Right lobe of liver (tissue), 6 donors: ENCODE measurements at regions not wholly inside any gene's neighbourhood (a gene's known extent, or its start where the extent isn't known, plus 50 kb on each side); places are given as distances from the start of the nearest gene placed in this dataset.

ENCODE experiments used
- ATAC-seq, 4 donors: fragments of 200-7000 bp; cut with Tn5 transposase; one replicate each; pipeline ENCODE4 v1.9.1; 2020; ENCODE audit warnings: mild to moderate bottlenecking in 4 of 4, moderate library complexity in 4 of 4
- DNase-seq, 3 donors: peaks; one replicate each; pipeline ENCODE4 v3.0.0-alpha.2; 2020
- H3K27ac ChIP-seq, 3 donors: fragments of 200-600 bp; one replicate each; pipeline ENCODE4 v1.8.0; 2022
- H3K27me3 ChIP-seq, 2 donors: fragments of 200-600 bp; one replicate each; pipeline ENCODE4 v1.8.0; 2022
- H3K36me3 ChIP-seq, 4 donors: fragments of 200-600 bp; sonication (generic) in 1 of 4; one replicate each; pipeline versions ENCODE4 v1.5.1 to v1.8.0; 2017 to 2022; ENCODE audit warnings: control low read depth in 1 of 4
- H3K4me1 ChIP-seq, 4 donors: fragments of 200-600 bp; sonication (generic) in 1 of 4; one replicate each; pipeline versions ENCODE4 v1.5.1 to v1.8.0; 2017 to 2022; ENCODE audit warnings: control low read depth in 1 of 4
- H3K4me3 ChIP-seq, 3 donors: fragments of 200-600 bp; one replicate each; pipeline ENCODE4 v1.8.0; 2022
- H3K9me3 ChIP-seq, 4 donors: fragments of 200-600 bp; sonication (generic) in 1 of 4; one replicate each; pipeline versions ENCODE4 v1.5.1 to v1.8.0; 2017 to 2022; ENCODE audit warnings: control low read depth in 1 of 4
- POLR2A ChIP-seq: fragments of 450-650 bp; IDR thresholded peaks from one replicate; pipeline ENCODE4 v1.6.1; 2017; ENCODE audit warnings: antibody characterized with exemption, mild to moderate bottlenecking
- WGBS: methylation state at CpG from one replicate; pipeline ENCODE4 v1.1.6; 2018; ENCODE audit warnings: low coverage, low lambda C conversion rate; ENCODE audit not compliant: insufficient coverage; ENCODE audit errors: missing lambda C conversion rate; 5-methylcytosine and 5-hydroxymethylcytosine counted together
- intact Hi-C, 2 donors: fragments of 100-400 bp; cut with DNase I; formaldehyde crosslinking; loops; one replicate each; pipeline versions ENCODE4 v1.11.2 to v1.14.1; 2022
- TF ChIP-seq, protein P1 (sequence below), 4 donors: fragments of 200-600 bp in 3 of 4; fragments of 450-650 bp in 1 of 4; IDR thresholded peaks; one replicate each; pipeline versions ENCODE4 v1.5.1 to v1.8.0; 2016 to 2022; ENCODE audit warnings: antibody characterized with exemption in 4 of 4, mild to moderate bottlenecking in 2 of 4
- donor health status: DM: no; HTN: yes; CAD: no.
- donor health status: DM: no; HTN: no; CAD: no.
- donor health status: DM: no; HTN: no; CAD: no.
- donor health status: DM: no; HTN: yes; CAD: no.
- donor health status: DM: no; HTN: yes; CAD: no.

GRCh38 chr13:27853861-27854260, 61.6 kb downstream of the GSX1 start:
- no peaks in the 10 kb centered on the region for H3K9me3 ChIP-seq
- ATAC-seq (no peak), DNase-seq (no peak)
- no peak overlapping the region for H3K27ac ChIP-seq
- H3K4me3 ChIP-seq = no peak overlapping the region
- no peaks in the 10 kb centered on the region for H3K36me3 ChIP-seq
- TF ChIP-seq, protein P1, sequence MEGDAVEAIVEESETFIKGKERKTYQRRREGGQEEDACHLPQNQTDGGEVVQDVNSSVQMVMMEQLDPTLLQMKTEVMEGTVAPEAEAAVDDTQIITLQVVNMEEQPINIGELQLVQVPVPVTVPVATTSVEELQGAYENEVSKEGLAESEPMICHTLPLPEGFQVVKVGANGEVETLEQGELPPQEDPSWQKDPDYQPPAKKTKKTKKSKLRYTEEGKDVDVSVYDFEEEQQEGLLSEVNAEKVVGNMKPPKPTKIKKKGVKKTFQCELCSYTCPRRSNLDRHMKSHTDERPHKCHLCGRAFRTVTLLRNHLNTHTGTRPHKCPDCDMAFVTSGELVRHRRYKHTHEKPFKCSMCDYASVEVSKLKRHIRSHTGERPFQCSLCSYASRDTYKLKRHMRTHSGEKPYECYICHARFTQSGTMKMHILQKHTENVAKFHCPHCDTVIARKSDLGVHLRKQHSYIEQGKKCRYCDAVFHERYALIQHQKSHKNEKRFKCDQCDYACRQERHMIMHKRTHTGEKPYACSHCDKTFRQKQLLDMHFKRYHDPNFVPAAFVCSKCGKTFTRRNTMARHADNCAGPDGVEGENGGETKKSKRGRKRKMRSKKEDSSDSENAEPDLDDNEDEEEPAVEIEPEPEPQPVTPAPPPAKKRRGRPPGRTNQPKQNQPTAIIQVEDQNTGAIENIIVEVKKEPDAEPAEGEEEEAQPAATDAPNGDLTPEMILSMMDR (IDR thresholded peaks at IDR 0.05) = no peak
- no peak for TF ChIP-seq POLR2A
- intact Hi-C loops = no loop called here
- 54% methylated on average over 4 of the region's 7 CpGs for WGBS
- H3K27me3 ChIP-seq = no peaks in the 10 kb centered on the region
- H3K4me1 ChIP-seq = no peaks in the 10 kb centered on the region

- H3K4me3 ChIP-seq = no peak overlapping the region
- H3K4me1 ChIP-seq = no peaks in the 10 kb centered on the region
- no peaks in the 10 kb centered on the region for H3K9me3 ChIP-seq
- ATAC-seq = no peak
- intact Hi-C loops = no loop called here
- 86% methylated on average over 1 of the region's 1 CpG for WGBS
- no peaks in the 10 kb centered on the region for H3K36me3 ChIP-seq
- no peak overlapping the region for H3K27ac ChIP-seq
- H3K27me3 ChIP-seq = no peaks in the 10 kb centered on the region
- TF ChIP-seq, protein P1 (IDR thresholded peaks at IDR 0.05) = no peak
- no peak for TF ChIP-seq POLR2A
- no peak for DNase-seq
Observed at GRCh38 chr13:27854606-27855005, 62.3 kb downstream of the GSX1 start.

- intact Hi-C loops = no loop called here
- H3K27ac ChIP-seq = no peak overlapping the region
- 71% methylated on average over 5 of the region's 5 CpGs for WGBS
- no peak for ATAC-seq
- H3K4me1 ChIP-seq = no peaks in the 10 kb centered on the region
- TF ChIP-seq POLR2A = no peak
- no peak for DNase-seq
- no peaks in the 10 kb centered on the region for H3K27me3 ChIP-seq
- no peaks in the 10 kb centered on the region for H3K9me3 ChIP-seq
- no peak overlapping the region for H3K4me3 ChIP-seq
- H3K36me3 ChIP-seq = no peaks in the 10 kb centered on the region
Observed at GRCh38 chr13:27855381-27855780, 63.1 kb downstream of the GSX1 start.

DNA sequence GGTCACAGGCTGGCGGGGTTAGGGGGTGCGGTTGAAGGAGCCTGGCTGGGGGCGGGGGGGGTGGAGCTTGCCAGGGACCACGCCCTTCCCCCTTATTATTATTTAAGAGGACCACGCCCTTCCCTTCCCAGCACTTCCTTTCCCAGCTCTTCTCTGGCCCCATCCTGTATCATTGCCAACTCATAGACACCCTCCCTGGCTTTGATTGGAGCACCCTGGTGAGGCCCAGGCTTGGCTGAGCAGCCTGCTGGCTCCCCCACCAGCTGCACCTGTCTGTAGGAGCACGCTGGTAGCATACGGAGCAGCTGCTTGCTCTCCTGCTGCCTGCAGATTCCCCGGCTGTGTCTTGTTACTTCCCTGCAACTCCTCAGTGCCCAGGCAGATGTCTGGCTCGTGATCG, 62.5 kb upstream of the PDX1 start:
- Histone ChIP-seq H3K9me3 (no peaks in the 10 kb centered on the region), H3K4me3 (no peak overlapping the region), H3K27me3 (no peaks in the 10 kb centered on the region), H3K27ac (no peak overlapping the region), H3K4me1 (no peaks in the 10 kb centered on the region), H3K36me3 (no peaks in the 10 kb centered on the region)
- DNase-seq (no peak), ATAC-seq (no peak)
- WGBS = 77% methylated on average over 7 of the region's 10 CpGs
- intact Hi-C loops = no loop called here
- no peak for TF ChIP-seq POLR2A
- TF ChIP-seq, protein P1 (IDR thresholded peaks at IDR 0.05) = no peak

- intact Hi-C loops = no loop called here
- H3K4me1 ChIP-seq = no peaks in the 10 kb centered on the region
- no peak for DNase-seq
- H3K4me3 ChIP-seq = no peak overlapping the region
- H3K27ac ChIP-seq = no peak overlapping the region
- no peaks in the 10 kb centered on the region for H3K9me3 ChIP-seq
- no peak for ATAC-seq
- no peaks in the 10 kb centered on the region for H3K27me3 ChIP-seq
- no peaks in the 10 kb centered on the region for H3K36me3 ChIP-seq
- no peak for TF ChIP-seq POLR2A
- TF ChIP-seq, protein P1 (IDR thresholded peaks at IDR 0.05) = no peak
- WGBS = 73% methylated on average over 4 of the region's 5 CpGs
Observed at GRCh38 chr13:27858046-27858445, 61.8 kb upstream of the PDX1 start.
